GM23338 (cell line): ENCODE measurements at regions not wholly inside any gene's neighbourhood (a gene's known extent, or its start where the extent isn't known, plus 50 kb on each side); places are given as distances from the start of the nearest gene placed in this dataset.

Source experiments
- ATAC-seq: fragments of 200-7000 bp; cut with Tn5 transposase; 3 replicates; pipeline ENCODE4 v1.9.1; 2020
- DNase-seq: peaks from one replicate; pipeline ENCODE4 v3.0.0-alpha.2; 2015; ENCODE audit warnings: low spot score
- H2AFZ ChIP-seq: fragments of 200-600 bp; sonication (generic); 2 replicates; pipeline ENCODE4 v1.8.0; 2016; ENCODE audit warnings: antibody characterized with exemption, mild to moderate bottlenecking, moderate library complexity
- H3F3A ChIP-seq: fragments of 200-600 bp; sonication (generic); replicated peaks from 2 replicates; pipeline ENCODE4 v1.8.0; 2017; ENCODE audit warnings: antibody characterized with exemption, mixed run types, low read depth
- H3K27ac ChIP-seq: fragments of 200-600 bp; sonication (generic); 2 replicates; pipeline ENCODE4 v1.6.1; 2016; ENCODE audit warnings: low read depth
- H3K27me3 ChIP-seq: fragments of 200-600 bp; sonication (generic); 2 replicates; pipeline ENCODE4 v1.8.0; 2016; ENCODE audit warnings: mild to moderate bottlenecking, mixed run types, moderate library complexity; ENCODE audit not compliant: insufficient read depth
- H3K36me3 ChIP-seq: fragments of 200-600 bp; sonication (generic); 2 replicates; pipeline ENCODE4 v1.8.0; 2016; ENCODE audit warnings: mild to moderate bottlenecking; ENCODE audit not compliant: insufficient read depth
- H3K4me1 ChIP-seq: fragments of 200-600 bp; sonication (generic); 2 replicates; pipeline ENCODE4 v1.8.0; 2016; ENCODE audit warnings: mild to moderate bottlenecking, moderate library complexity; ENCODE audit not compliant: insufficient read depth
- H3K4me2 ChIP-seq: fragments of 200-600 bp; sonication (generic); 2 replicates; pipeline ENCODE4 v1.7.1; 2017; ENCODE audit warnings: mixed run types
- H3K4me3 ChIP-seq: fragments of 200-600 bp; sonication (generic); 2 replicates; pipeline ENCODE4 v1.6.1; 2016; ENCODE audit warnings: mixed run types
- H3K79me2 ChIP-seq: fragments of 200-600 bp; sonication (generic); replicated peaks from 2 replicates; pipeline ENCODE4 v1.8.0; 2017; ENCODE audit warnings: mild to moderate bottlenecking; ENCODE audit not compliant: insufficient read depth
- H3K9me2 ChIP-seq: fragments of 200-600 bp; sonication (generic); 2 replicates; pipeline ENCODE4 v1.8.0; 2017; ENCODE audit not compliant: insufficient read depth
- H4K20me1 ChIP-seq: fragments of 200-600 bp; sonication (generic); replicated peaks from 2 replicates; pipeline ENCODE4 v1.8.0; 2017; ENCODE audit warnings: mild to moderate bottlenecking; ENCODE audit not compliant: insufficient read depth
- H3K27ac Mint-ChIP-seq: 2 replicates; pipeline ENCODE4 v1.8.0; 2020; ENCODE audit warnings: inconsistent platforms, mild to moderate bottlenecking, moderate library complexity, mixed read lengths
- H3K27me3 Mint-ChIP-seq: 3 replicates; pipeline ENCODE4 v1.8.0; 2022; ENCODE audit warnings: low read depth, mild to moderate bottlenecking, moderate library complexity, mixed read lengths, inconsistent platforms; ENCODE audit not compliant: insufficient read depth, poor library complexity
- H3K36me3 Mint-ChIP-seq: 3 replicates; pipeline ENCODE4 v1.8.0; 2021; ENCODE audit warnings: low read depth, mild to moderate bottlenecking, inconsistent platforms, moderate library complexity, mixed read lengths
- H3K4me1 Mint-ChIP-seq: 3 replicates; pipeline ENCODE4 v1.8.0; 2020; ENCODE audit warnings: mild to moderate bottlenecking, inconsistent platforms, mixed read lengths
- H3K4me3 Mint-ChIP-seq: 3 replicates; pipeline ENCODE4 v1.8.0; 2021; ENCODE audit warnings: moderate library complexity, mild to moderate bottlenecking, inconsistent platforms, mixed read lengths
- H3K9me3 Mint-ChIP-seq: 3 replicates; pipeline ENCODE4 v1.8.0; 2020; ENCODE audit warnings: moderate library complexity, mild to moderate bottlenecking, inconsistent platforms, mixed read lengths
- CREB1 ChIP-seq: fragments of 250-450 bp; sonication (Bioruptor Pico); IDR thresholded peaks from 2 replicates; pipeline ENCODE4 v1.5.0; 2020; ENCODE audit warnings: low read depth, mild to moderate bottlenecking, moderate library complexity
- CTCF ChIP-seq, 2 experiments: fragments of 200-600 bp in 1 of 2; sonication (generic) in 1 of 2; conservative IDR thresholded peaks; 2 replicates each; pipeline versions ENCODE4 v1.5.1 to v1.6.1; 2016 to 2017; ENCODE audit warnings: antibody characterized with exemption in 2 of 2, low read depth in 2 of 2, mild to moderate bottlenecking in 2 of 2, moderate library complexity in 1 of 2
- ETS1 ChIP-seq: IDR thresholded peaks from 2 replicates; pipeline ENCODE4 v1.6.1; 2016; ENCODE audit warnings: antibody characterized with exemption
- EZH2 ChIP-seq: fragments of 200-600 bp; sonication (generic); IDR thresholded peaks from one replicate; pipeline ENCODE4 v1.8.0; 2017; ENCODE audit warnings: antibody characterized with exemption, mild to moderate bottlenecking, low read depth; ENCODE audit not compliant: unreplicated experiment
- EZH2phosphoT487 ChIP-seq: fragments of 200-600 bp; sonication (generic); IDR thresholded peaks from one replicate; pipeline ENCODE4 v1.8.1; 2018; ENCODE audit warnings: antibody characterized with exemption; ENCODE audit not compliant: unreplicated experiment
- JUNB ChIP-seq: IDR thresholded peaks from one replicate; pipeline ENCODE4 v1.6.1; 2016; ENCODE audit warnings: antibody characterized with exemption; ENCODE audit not compliant: unreplicated experiment
- NANOG ChIP-seq: IDR thresholded peaks from 2 replicates; pipeline ENCODE4 v1.6.1; 2016; ENCODE audit warnings: antibody characterized with exemption, borderline replicate concordance
- POLR2AphosphoS5 ChIP-seq: IDR thresholded peaks from 2 replicates; pipeline ENCODE4 v1.6.1; 2016; ENCODE audit warnings: antibody characterized with exemption, low read depth
- REST ChIP-seq: IDR thresholded peaks from one replicate; pipeline ENCODE4 v1.6.1; 2018; ENCODE audit warnings: antibody characterized with exemption; ENCODE audit not compliant: unreplicated experiment
- STAT1 ChIP-seq: IDR thresholded peaks from one replicate; pipeline ENCODE4 v1.6.1; 2016; ENCODE audit warnings: antibody characterized with exemption; ENCODE audit not compliant: unreplicated experiment
- ZNF114 ChIP-seq: fragments of 250-450 bp; sonication (Bioruptor Pico); IDR thresholded peaks from 2 replicates; pipeline ENCODE4 v1.5.0; 2020; ENCODE audit warnings: mild to moderate bottlenecking, moderate library complexity
- ZNF331 ChIP-seq: fragments of 250-450 bp; sonication (Bioruptor Pico); IDR thresholded peaks from 2 replicates; pipeline ENCODE4 v1.5.0; 2020; ENCODE audit warnings: low read depth, mild to moderate bottlenecking, moderate library complexity
- ZNF462 ChIP-seq: fragments of 250-450 bp; sonication (Bioruptor Pico); IDR thresholded peaks from 2 replicates; pipeline ENCODE4 v1.5.0; 2020; ENCODE audit warnings: mild to moderate bottlenecking, moderate library complexity

DNA sequence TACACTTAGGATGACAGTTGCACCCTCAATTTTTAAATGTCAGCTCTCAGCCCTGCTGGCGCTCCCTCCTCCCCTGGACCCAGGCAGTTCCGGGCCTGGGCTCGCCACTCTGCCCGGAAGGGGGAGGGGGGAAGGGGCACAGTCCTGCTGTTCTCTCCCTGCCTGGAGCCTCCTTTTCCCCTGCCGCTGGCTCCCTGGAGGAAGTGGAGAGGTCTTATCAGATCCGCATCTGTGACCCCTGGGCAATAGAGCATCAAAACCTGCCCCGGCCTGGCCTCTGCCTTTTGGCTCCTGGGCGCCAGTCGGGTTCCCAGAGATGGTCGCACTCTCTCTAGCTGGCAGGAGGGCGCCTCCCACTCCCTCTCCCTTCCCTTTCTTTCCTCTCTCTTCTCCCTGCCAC, 149.3 kb downstream of the IRF8 start:
- Mint-ChIP-seq H3K36me3 (no peaks in the 10 kb centered on the region), H3K27ac (no peak overlapping the region), H3K9me3 (no peaks in the 10 kb centered on the region), H3K4me1 (peaks cover 12% of the 10 kb centered on the region), H3K27me3 (peaks cover 24% of the 10 kb centered on the region), H3K4me3 (no peak overlapping the region)
- no peaks in the 10 kb centered on the region for H3K36me3 ChIP-seq
- no peak for DNase-seq
- no peaks in the 10 kb centered on the region for H3K4me1 ChIP-seq
- no peak overlapping the region for H3K27ac ChIP-seq
- TF ChIP-seq ZNF462, result no peak
- no peak for TF ChIP-seq ETS1
- TF ChIP-seq CTCF (conservative IDR thresholded peaks at IDR 0.05; ENCODE audit: low read depth in 2 of 2), result no peak
- TF ChIP-seq ZNF331 (CRISPR knock-in tag), result no peak
- no peak for TF ChIP-seq CREB1 (CRISPR knock-in tag)
- TF ChIP-seq STAT1, result no peak
- no peak for TF ChIP-seq JUNB
- TF ChIP-seq ZNF114 (CRISPR knock-in tag), result no peak
- TF ChIP-seq POLR2AphosphoS5, result no peak
- TF ChIP-seq EZH2phosphoT487, result no peak
- no peak for TF ChIP-seq EZH2
- TF ChIP-seq REST, result no peak
- no peak for TF ChIP-seq NANOG
- no peak overlapping the region for H2AFZ ChIP-seq
- H3K27me3 ChIP-seq, result no peaks in the 10 kb centered on the region
- peak; percentile 13; the same call in 2 of the 3 replicates for ATAC-seq
- no peaks in the 10 kb centered on the region for H4K20me1 ChIP-seq
- H3F3A ChIP-seq, result no peaks in the 10 kb centered on the region
- H3K9me2 ChIP-seq, result 0 out of 2 replicates have a peak, but pooled peaks cover 4% of the 10 kb centered on the region
- no peak overlapping the region for H3K4me3 ChIP-seq
- no peak overlapping the region for H3K4me2 ChIP-seq
- H3K79me2 ChIP-seq, result no peaks in the 10 kb centered on the region
